Esophagus (tissue), 2 donors: ENCODE measurements at regions not wholly inside any gene's neighbourhood (a gene's known extent, or its start where the extent isn't known, plus 50 kb on each side); places are given as distances from the start of the nearest gene placed in this dataset.

Experiments used
- H3K27ac ChIP-seq, 2 donors: one replicate each; pipeline ENCODE4 v1.5.1; 2013; ENCODE audit warnings: low read depth in 2 of 2, mild to moderate bottlenecking in 2 of 2, inconsistent platforms in 1 of 2, low read length in 1 of 2, moderate library complexity in 1 of 2
- H3K27me3 ChIP-seq, 2 donors: one replicate each; pipeline ENCODE4 v1.6.1; 2013; ENCODE audit warnings: low read length in 2 of 2, control low read depth in 1 of 2, mild to moderate bottlenecking in 1 of 2; ENCODE audit not compliant: insufficient read depth in 2 of 2, control insufficient read depth in 1 of 2
- H3K36me3 ChIP-seq, 2 donors: one replicate each; pipeline ENCODE4 v1.6.1; 2013; ENCODE audit warnings: low read length in 1 of 2; ENCODE audit not compliant: control insufficient read depth in 2 of 2, insufficient read depth in 2 of 2
- H3K4me1 ChIP-seq, 2 donors: one replicate each; pipeline ENCODE4 v1.6.1; 2013; ENCODE audit warnings: low read length in 1 of 2; ENCODE audit not compliant: control insufficient read depth in 2 of 2, insufficient read depth in 2 of 2
- H3K4me3 ChIP-seq, 2 donors: one replicate each; pipeline ENCODE4 v1.5.1; 2013; ENCODE audit warnings: low read length in 2 of 2, mild to moderate bottlenecking in 2 of 2, low read depth in 1 of 2, moderate library complexity in 1 of 2
- H3K9me3 ChIP-seq, 2 donors: one replicate each; pipeline ENCODE4 v1.6.1; 2013; ENCODE audit warnings: mild to moderate bottlenecking in 2 of 2, low read depth in 1 of 2, low read length in 1 of 2, moderate library complexity in 1 of 2; ENCODE audit not compliant: control insufficient read depth in 2 of 2, insufficient read depth in 1 of 2
- WGBS, 2 donors: extraction: QIAGEN DNeasy Blood & Tissue Kit; methylation state at CpG; one replicate each; pipeline ENCODE4 v1.1.7; 2013; 5-methylcytosine and 5-hydroxymethylcytosine counted together
- donor health status: healthy with polysubstance abuse.
- donor health status: Bipolar disorder and iron deficiency.

DNA sequence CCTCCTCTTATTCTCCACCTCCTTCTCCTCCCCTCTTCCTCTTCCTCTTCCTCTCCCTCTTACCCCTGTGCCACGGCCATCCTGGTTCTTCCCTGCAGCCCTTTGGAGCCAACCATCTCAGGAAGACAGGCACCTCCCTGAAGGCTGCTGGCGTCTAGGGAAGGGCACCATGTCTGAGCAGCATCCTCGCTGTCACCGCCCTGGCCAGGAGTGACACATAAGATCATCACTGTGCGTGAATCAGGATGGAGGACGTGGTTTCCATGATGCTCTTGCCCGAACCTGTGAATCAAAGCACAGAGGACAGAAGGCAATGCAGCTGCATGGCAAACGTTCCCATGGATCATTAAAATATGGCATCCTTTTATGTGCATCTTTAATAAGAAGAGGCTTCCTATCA is 236.0 kb downstream of the SH3BP4 start:
- WGBS, 2 donors: 88 to 92% methylated on average over 7 to 8 of the region's 8 CpGs
- Histone ChIP-seq H3K36me3 (no peaks in the 10 kb centered on the region), H3K9me3 (no peaks in the 10 kb centered on the region), H3K4me3 (no peak overlapping the region), H3K27ac (no peak overlapping the region), H3K4me1 (no peaks in the 10 kb centered on the region), H3K27me3 (no peaks in the 10 kb centered on the region)

DNA sequence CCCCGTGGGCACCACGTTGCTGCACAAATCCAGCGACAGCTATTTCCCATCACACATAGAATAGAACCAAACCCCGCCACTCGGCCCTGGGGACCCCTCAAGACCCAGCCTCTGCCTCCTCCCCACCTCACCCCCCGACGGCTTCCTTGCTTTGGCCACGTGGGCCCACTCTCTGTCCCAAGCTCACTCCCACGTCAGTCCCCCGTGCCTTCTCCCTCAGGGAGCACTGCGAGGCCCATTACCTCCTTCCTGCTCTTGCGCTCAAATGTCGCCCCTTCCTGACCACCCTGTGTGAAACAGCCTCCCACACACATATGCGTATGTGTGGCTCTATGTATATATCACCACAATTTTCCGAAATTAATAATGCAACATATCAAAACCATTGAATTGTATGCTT is 239.7 kb downstream of the SH3BP4 start:
- Histone ChIP-seq H3K27ac (no peak overlapping the region), H3K9me3 (no peaks in the 10 kb centered on the region), H3K27me3 (no peaks in the 10 kb centered on the region), H3K4me3 (no peak overlapping the region), H3K36me3 (no peaks in the 10 kb centered on the region), H3K4me1 (no peaks in the 10 kb centered on the region)
- WGBS, 2 donors: 59 to 70% methylated on average over 15 of the region's 15 CpGs

DNA sequence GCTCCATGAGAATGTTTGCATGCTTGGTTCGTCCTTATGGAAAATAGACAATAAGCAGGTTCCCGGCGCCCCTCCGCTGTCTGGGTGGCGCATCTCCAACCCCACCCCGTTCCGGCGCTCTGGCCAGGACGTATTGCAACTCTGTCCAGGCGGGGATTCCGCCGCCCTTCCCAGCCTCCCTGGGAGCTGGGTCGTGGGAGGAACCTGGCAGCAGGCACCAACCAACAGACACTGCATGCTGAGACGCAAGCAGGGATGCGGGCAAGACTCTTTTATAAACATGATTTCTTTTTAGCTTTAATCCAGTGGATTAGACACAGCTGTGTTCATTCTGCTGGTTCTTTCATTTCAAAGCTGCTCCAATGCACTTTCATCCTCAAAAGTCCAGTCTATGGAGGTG is 240.2 kb downstream of the SH3BP4 start:
- H3K4me1 ChIP-seq: no peaks in the 10 kb centered on the region
- WGBS, 2 donors: 38 to 53% methylated on average over 15 of the region's 15 CpGs
- no peak overlapping the region for H3K4me3 ChIP-seq
- no peaks in the 10 kb centered on the region for H3K36me3 ChIP-seq
- no peaks in the 10 kb centered on the region for H3K27me3 ChIP-seq
- no peak overlapping the region for H3K27ac ChIP-seq
- H3K9me3 ChIP-seq: no peaks in the 10 kb centered on the region

DNA sequence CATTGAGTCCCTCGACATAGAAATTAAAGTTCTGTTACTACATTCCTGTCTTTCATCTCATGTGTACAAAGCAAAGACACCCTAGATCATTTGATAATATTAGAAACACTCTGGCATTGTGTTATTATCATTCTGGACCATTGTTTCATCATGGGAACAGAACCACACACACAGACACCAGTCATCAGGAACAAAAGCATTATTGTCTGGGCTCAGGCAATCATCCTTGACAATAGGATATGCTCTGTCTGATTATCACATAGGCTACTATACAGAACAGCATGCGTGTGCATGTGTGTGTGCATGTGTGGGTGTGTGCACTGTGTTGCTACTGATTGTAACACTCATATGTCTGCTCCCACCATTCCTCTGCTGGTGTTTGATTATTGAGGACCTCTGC is 242.5 kb downstream of the SH3BP4 start:
- no peaks in the 10 kb centered on the region for H3K9me3 ChIP-seq
- 79 to 90% methylated on average over 2 of the region's 2 CpGs for WGBS, 2 donors
- H3K4me1 ChIP-seq: no peaks in the 10 kb centered on the region
- no peaks in the 10 kb centered on the region for H3K36me3 ChIP-seq
- no peak overlapping the region for H3K27ac ChIP-seq
- no peak overlapping the region for H3K4me3 ChIP-seq
- H3K27me3 ChIP-seq: no peaks in the 10 kb centered on the region

DNA sequence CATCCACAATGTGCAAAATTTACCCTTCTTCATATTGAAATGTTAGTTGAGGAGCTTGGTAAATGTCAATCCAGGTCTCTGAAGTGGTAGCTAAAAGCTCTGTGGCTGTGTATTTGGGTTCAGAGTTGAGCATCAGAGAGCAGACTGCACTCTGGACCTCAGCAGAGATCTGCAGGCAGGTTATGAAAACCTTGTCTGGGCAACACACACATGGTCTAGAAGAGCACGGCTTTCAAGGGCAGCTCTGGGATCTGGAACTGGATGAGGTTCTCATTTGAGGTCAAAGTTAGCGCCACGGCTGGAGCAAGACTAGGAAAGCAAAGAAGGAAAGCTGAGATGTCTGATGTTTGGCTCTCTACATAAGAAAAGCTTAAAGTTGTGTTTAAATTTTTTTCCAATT is 243.0 kb downstream of the SH3BP4 start:
- H3K9me3 ChIP-seq: no peaks in the 10 kb centered on the region
- H3K4me3 ChIP-seq: no peak overlapping the region
- WGBS, 2 donors: 51 to 90% methylated on average over 3 of the region's 3 CpGs
- no peaks in the 10 kb centered on the region for H3K4me1 ChIP-seq
- no peak overlapping the region for H3K27ac ChIP-seq
- no peaks in the 10 kb centered on the region for H3K27me3 ChIP-seq
- no peaks in the 10 kb centered on the region for H3K36me3 ChIP-seq

DNA sequence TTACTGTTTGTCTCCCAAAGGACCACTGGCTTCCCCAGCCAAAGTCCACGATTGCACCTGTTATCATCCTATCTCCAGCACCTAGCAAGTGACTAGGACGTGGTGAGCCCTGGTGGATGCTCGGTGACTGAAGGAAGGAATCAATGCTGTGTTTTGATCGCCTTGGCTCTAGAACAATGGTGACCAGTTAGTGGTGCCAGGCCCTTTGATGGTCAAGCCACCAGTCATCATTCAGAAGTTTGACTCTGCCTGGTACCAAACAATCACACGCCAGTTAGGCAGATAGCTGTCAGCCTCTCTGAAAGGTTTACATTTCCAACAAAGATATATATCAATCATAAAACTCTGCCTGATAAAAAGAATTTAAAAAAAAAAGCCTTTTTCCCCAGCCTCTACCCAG is 244.1 kb downstream of the SH3BP4 start:
- Histone ChIP-seq H3K4me3 (no peak overlapping the region), H3K27me3 (no peaks in the 10 kb centered on the region), H3K4me1 (no peaks in the 10 kb centered on the region), H3K36me3 (no peaks in the 10 kb centered on the region), H3K9me3 (no peaks in the 10 kb centered on the region), H3K27ac (no peak overlapping the region)
- 86 to 92% methylated on average over 5 of the region's 5 CpGs for WGBS, 2 donors

DNA sequence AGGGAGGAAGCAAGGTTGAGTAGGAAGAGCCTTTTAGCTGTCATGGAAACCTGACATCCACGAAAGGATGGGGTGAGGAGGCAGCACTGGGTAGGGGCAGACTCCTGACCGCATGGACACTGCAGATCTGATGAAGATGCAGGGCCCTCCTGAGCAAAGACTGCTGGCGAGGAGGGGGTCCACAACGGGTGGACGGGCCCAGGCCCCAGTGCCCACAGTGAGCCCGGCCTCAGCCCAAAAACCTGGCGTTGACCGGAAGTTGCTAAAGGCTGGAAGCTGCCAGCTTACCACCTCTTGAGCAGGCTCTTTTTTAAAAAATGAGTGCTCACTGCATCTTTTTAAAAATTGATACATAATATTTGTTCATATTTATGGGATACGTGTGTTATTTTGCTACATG is 247.3 kb downstream of the SH3BP4 start:
- Histone ChIP-seq H3K27me3 (no peaks in the 10 kb centered on the region), H3K4me1 (no peaks in the 10 kb centered on the region), H3K9me3 (peaks cover 0 to 5% of the 10 kb centered on the region in 2 donors), H3K4me3 (no peak overlapping the region), H3K36me3 (no peaks in the 10 kb centered on the region), H3K27ac (no peak overlapping the region)
- WGBS, 2 donors: 94 to 95% methylated on average over 9 of the region's 9 CpGs

DNA sequence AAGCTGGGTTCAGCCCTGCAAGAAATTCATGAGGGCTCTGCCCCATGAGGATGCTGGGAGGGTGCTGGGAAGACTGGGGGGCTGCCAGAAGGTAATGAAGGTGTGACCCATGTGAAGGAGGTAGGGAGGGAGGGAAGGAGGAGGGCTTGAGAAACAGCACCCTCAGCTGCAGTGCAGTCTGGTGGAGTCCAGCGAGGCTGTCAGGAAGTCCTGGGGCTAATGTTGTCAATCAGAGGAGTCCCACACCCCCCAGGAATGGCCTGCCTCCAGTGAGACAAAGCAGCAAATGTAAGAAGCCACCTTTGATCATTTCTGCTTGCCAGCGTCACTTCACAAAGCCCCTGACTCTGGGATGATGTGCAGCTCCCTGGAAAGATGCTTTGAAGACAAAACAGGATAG is 248.4 kb downstream of the SH3BP4 start:
- H3K36me3 ChIP-seq: no peaks in the 10 kb centered on the region
- peaks cover 0 to 5% of the 10 kb centered on the region in 2 donors for H3K9me3 ChIP-seq
- 71 to 78% methylated on average over 2 of the region's 2 CpGs for WGBS, 2 donors
- no peak overlapping the region for H3K27ac ChIP-seq
- H3K4me3 ChIP-seq: no peak overlapping the region
- no peaks in the 10 kb centered on the region for H3K4me1 ChIP-seq
- no peaks in the 10 kb centered on the region for H3K27me3 ChIP-seq

DNA sequence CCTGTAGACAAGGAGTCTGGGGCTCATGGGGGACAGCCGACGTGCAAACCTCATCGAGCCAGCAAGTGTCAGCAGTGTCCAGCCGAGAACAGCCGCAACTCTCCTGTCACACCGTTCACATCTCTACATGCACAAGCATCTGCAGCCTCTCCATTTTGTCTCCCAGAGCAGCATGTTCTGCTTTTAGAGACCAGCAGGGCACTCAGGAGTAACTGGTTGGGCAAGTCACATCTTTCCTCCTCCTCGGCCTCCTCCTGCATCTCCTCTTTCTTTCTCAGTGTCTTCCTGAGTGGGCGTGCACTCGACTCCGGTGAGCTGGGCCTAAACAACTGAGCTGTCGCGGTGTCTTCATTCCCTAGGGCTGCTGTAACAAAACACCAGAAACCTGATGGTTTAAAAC is 249.9 kb downstream of the SH3BP4 start:
- H3K9me3 ChIP-seq: peaks cover 0 to 5% of the 10 kb centered on the region in 2 donors
- WGBS, 2 donors: 74% methylated on average over 12 of the region's 12 CpGs
- no peaks in the 10 kb centered on the region for H3K4me1 ChIP-seq
- H3K36me3 ChIP-seq: no peaks in the 10 kb centered on the region
- H3K27ac ChIP-seq: no peak overlapping the region
- no peaks in the 10 kb centered on the region for H3K27me3 ChIP-seq
- H3K4me3 ChIP-seq: no peak overlapping the region

DNA sequence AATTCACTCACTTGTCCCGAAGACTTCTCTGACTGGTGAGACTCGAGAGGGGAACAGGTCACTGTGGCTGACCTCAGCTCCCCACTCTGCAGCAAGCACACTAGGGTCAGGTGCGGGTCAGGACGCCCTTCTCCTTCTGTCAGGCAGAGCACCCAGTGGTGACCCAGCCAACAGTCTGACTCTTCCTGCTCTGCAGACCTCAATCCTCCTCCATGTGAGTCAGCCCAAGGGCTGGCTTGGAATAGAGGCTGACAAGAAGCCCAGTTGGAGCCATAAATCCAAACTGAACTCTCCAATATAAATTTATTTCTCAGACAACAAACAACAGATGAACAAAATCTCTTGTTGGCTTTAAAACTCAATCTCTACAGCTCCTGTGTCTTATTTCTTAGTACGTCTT is 253.1 kb downstream of the SH3BP4 start:
- H3K36me3 ChIP-seq: no peaks in the 10 kb centered on the region
- H3K4me1 ChIP-seq: no peaks in the 10 kb centered on the region
- 81% methylated on average over 5 of the region's 5 CpGs for WGBS, 2 donors
- H3K27ac ChIP-seq: no peak overlapping the region
- H3K9me3 ChIP-seq: peaks cover 0 to 5% of the 10 kb centered on the region in 2 donors
- peaks cover 0 to 2% of the 10 kb centered on the region in 2 donors for H3K27me3 ChIP-seq
- no peak overlapping the region for H3K4me3 ChIP-seq
